IPS-NIHi7 (cell line): ENCODE measurements at regions not wholly inside any gene's neighbourhood (a gene's known extent, or its start where the extent isn't known, plus 50 kb on each side); places are given as distances from the start of the nearest gene placed in this dataset.
"Not testable (repeated sequence)": the region's sequence is repeated elsewhere in the genome, so short reads cannot be mapped to it uniquely, and the experiment has no call there.

ENCODE experiments used
- DNase-seq: peaks from one replicate; pipeline ENCODE4 v3.0.0; 2012; ENCODE audit warnings: mixed read lengths; ENCODE audit errors: extremely low spot score

GRCh38 chr12:108423486-108423885 is 84.4 kb upstream of the CMKLR1 start:
- DNase-seq = no peak

GRCh38 chr12:108421082-108421481 is 82.0 kb upstream of the CMKLR1 start:
- not testable (repeated sequence) for DNase-seq

DNA sequence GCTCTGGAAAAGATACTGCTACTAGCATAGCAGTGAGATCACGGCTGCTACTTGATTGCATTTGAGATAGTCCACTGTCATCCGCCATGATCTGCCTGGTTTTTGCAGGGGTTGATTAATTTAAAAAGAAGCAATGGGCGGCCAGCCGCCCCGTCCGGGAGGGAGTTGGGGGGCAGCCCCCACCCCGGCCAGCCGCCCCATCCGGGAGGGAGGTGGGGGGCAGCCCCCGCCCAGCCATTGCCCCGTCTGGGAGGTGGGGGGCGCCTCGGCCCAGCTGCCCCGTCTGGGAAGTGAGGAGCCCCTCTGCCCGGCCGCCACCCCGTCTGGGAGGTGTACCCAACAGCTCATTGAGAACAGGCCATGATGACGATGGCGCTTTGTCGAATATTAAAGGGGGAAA is 81.3 kb upstream of the CMKLR1 start:
- DNase-seq = not testable (repeated sequence)

GRCh38 chr12:108419949-108420348 is 80.8 kb upstream of the CMKLR1 start:
- DNase-seq = no peak

- no peak for DNase-seq
Observed at GRCh38 chr12:108418164-108418890, 79.2 kb upstream of the CMKLR1 start.

DNA sequence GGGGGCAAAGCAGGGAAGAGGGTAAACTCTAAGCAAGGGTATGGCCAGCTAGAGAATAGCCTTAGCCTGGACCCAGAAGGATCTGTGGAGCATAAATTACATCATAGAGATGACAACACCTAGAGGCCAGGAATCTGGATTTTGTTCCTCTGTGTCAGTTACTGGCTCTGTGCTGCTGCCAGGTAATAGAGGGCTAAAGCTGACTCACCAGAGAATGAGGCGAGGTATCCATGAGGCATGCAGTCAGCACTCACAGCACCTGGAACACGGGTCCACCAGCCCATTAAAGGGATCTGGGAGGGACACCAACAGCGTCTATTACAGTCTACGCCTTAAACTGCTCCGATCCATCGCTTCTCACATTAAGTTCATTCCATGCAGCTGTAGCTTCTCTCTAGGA is 74.9 kb upstream of the CMKLR1 start:
- DNase-seq = no peak

GRCh38 chr12:108410689-108411088 is 71.6 kb upstream of the CMKLR1 start:
- no peak for DNase-seq

DNA sequence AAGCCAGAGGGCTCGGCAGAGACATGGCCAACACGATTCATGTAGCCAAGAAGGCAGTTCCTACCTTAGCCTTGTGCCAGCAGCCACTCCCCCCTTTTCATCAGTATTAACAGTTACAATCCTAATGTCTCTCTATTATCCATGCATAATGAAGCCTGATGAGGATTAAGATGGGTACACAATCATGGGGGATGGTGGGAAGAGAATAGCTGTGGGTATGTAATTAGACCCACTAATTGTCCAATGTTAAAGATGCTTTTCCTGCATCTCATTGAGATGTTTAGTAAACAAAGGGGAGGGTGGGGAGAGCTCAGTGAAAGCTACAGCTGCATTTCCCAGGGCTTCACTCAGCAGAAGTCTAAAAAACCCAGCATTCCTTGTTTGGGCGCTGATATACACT is 70.4 kb upstream of the CMKLR1 start:
- DNase-seq = no peak

DNA sequence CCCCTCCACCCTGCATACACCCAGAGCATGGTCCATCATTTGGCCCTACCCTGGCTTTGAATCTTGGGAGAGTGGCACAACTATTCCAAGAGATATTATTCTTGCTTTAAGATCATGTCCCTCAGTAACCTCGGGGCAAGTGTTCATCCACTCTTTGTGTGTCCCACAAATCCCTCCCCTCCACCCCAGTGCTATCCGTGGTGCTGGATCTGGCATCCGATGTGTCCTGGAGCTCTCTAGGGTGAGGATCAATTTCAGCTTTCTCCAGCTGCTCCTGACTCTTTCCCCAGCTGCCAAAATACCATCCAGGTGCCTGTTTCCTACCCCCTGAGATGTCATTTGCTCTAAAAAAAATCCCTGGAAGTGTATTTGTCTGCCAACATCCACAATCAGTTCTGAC is 64.8 kb upstream of the CMKLR1 start:
- DNase-seq = peak; percentile 75

- no peak for DNase-seq
Observed at GRCh38 chr12:108401964-108402363, 62.9 kb upstream of the CMKLR1 start.

- DNase-seq = no peak
Observed at GRCh38 chr12:108400900-108401480, 61.9 kb upstream of the CMKLR1 start.

GRCh38 chr12:108400481-108400880 is 61.4 kb upstream of the CMKLR1 start:
- DNase-seq = no peak

- no peak for DNase-seq
Observed at GRCh38 chr12:108400056-108400455, 60.9 kb upstream of the CMKLR1 start.

GRCh38 chr12:108399514-108399913 is 60.4 kb upstream of the CMKLR1 start:
- no peak for DNase-seq

GRCh38 chr12:108394196-108394595 is 55.1 kb upstream of the CMKLR1 start:
- no peak for DNase-seq

DNA sequence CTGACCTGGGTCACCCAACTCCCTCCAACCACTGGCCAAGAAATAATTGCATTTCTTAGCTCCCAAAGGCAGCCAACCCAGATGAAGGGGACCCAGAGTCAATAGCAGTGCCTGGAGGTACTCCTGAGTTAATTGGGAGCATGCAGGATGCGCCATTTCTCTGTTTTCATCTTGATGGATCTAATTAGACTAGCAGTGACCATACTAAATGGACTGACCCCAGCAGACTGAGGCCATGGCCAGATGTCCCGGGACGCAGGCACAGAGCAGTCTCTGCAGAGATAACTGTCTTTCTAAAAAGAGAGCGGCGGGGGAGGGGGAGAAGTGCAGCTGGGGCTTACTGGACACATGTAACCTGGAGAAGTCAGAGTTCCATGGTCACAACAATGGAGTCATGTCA is 53.2 kb upstream of the CMKLR1 start:
- DNase-seq = no peak

DNA sequence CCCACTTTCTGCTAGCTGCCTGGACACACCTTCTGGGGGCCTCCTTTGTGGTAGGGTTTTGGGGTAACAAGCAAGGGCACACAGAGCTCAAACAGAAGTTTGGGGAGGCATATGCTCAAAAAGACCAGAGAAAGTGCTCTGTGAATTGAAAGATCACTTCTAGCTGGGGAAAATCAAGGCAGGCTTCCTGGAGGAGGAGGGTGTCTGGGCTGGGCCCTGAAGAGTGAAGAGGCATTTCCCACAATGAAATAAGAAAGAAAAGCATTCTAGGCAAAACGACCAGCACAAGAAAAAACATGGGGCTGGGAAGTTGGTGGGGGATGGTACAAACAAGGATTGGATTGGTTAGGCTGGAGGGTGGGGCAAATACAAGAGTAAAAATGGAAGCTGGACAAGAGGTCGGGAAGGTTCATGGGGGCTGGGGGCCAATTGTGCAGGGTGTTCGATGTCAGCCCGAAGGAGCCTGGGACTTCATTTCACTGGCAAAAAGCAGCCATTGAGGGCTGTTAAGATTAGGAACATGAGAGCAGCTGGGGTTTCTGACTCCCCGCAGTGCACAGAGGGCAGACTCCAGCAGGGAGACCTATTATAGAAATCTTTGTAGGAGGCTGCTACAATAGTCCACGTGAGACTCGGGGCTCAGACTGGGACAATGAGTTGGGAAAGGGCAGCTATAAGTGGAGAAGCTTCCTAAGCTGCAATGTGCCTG is 51.5 kb upstream of the CMKLR1 start:
- no peak for DNase-seq

DNA sequence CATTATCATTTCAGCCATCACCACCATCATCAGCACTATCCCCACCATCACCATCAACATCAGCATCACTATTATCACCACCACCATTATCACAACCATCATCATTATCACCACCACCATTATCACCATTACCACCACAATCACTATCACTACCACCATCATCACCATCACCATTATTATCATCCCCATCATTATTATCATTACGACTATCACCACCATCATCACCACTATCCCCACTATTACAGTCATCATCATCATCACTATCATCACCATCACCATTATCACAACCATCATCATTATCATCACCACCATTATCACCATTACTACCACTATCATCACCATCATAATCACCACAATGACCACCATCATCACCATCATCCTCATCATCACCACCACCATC is 50.4 kb upstream of the CMKLR1 start:
- no peak for DNase-seq
